HG02884 (cell line): ENCODE measurements at regions not wholly inside any gene's neighbourhood (a gene's known extent, or its start where the extent isn't known, plus 50 kb on each side); places are given as distances from the start of the nearest gene placed in this dataset.
"Not testable (repeated sequence)": the region's sequence is repeated elsewhere in the genome, so short reads cannot be mapped to it uniquely, and the experiment has no call there.

ENCODE experiments used
- ATAC-seq: cut with Tn5 transposase; IDR thresholded peaks from one replicate; pipeline ENCODE4 v1.9.1; 2021; ENCODE audit warnings: mild to moderate bottlenecking, moderate library complexity; ENCODE audit not compliant: unreplicated experiment

GRCh38 chr6:23533944-23534343 lies 592.1 kb upstream of the NRSN1 start:
- ATAC-seq, result no peak

GRCh38 chr6:23534351-23534750 lies 591.7 kb upstream of the NRSN1 start:
- no peak for ATAC-seq

DNA sequence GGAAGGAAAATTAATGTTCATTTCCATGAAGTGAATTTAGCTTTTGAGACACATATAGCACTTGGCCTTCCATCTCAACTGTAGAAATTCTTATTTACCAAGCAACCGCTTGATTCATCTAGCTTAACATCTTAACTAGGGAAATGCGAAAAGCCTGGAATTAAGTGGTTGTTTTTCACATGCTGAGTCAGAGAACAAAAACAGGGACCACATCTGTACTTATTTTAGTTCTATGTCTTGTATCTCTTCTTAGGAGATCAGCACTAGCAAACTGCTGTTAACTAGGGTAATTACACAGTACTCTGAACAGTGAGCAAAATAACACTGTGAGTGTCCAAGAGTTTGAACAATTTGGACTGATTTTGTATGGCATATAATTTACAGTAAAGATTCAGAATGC lies 590.9 kb upstream of the NRSN1 start:
- no peak for ATAC-seq

DNA sequence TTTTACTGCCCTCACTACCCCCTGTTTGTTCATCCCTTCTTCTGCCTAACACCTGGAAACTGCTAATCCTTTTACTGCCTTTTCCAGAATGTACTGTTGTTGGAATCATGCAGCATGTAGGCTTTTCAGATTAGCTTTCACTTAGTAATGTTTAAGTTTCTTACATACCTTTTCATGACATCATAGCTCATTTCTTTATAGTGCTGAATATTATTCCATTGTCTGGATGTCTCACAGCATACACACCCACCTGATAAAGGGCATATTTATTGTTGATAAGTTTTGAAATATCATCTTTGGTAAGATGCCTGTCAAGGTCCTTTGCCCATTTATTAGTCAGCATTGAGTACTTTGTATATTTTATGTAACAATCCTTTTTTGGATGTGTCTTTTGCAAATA lies 588.2 kb upstream of the NRSN1 start:
- ATAC-seq, result no peak

GRCh38 chr6:23547851-23548250 lies 578.2 kb upstream of the NRSN1 start:
- ATAC-seq, result no peak

DNA sequence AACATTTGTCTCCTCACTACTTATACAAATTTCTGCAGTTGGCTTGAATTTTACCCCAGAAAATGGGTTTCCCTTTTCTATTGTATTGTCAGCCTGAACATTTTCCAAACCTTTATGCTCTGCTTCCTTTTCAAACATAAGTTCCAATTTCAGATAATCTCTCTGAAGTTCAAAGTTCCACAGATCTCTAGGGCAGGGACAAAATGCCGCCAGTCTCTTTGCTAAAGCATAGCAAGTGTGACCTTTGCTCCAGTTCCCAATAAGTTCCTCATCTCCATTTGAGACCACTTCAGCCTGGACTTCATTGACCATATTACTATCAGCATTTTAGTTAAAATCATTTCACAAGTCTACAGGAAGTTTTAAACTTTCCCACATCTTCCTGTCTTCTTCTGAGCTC lies 571.1 kb upstream of the NRSN1 start:
- not testable (repeated sequence) for ATAC-seq

DNA sequence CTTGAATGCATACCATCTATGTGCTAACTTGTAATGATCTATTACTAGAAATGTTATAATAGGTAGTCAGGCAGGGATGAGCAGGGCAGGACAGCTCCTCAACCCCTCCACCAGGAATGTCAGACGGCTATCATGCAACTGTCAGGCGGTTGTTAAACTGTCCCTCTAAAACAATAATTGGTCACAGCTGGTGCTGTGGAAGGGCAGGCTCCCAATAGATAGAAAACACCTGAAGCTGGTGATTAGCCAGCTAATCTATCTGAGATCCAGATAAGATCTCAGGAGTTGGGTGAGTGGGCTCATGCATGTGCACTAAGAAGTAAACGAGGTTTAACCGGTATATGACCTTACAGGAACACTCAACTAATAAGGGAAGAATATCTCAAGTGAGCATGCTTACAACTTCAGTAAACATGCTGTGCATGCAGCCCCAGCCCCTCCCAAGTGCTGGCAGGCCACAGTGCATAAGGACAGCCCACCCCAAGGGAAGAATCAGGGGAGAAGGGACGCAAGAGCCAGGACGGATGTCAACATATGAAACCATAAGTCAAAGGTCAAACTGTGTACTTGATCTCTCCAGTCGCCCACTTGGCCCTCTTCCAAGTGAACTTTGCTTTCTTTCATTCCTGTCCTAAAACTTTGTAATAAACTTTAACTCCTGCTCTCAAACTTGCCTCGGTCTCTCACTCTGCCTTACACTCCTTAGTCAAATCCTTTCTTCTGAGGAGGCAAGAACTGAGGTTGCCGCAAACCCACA lies 566.2 kb upstream of the NRSN1 start:
- no peak for ATAC-seq

DNA sequence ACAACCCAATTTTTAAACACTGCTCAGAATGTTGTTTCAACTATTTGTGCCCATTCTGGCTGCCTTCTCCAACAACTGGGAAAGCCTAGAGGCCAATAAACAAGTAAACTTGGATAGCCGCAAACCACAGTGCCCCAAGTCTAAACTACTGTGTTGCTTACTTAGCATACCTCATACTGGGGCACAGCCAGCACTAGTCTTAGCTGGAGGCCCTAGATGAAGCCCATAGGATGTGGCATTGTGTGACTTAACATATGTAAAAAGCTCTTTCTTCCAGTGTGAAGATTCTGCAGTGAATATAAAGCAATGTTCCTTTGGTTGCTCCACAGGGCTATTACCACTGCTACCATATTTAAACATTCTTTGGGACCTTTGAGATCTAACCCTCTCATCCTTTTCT lies 564.3 kb upstream of the NRSN1 start:
- ATAC-seq, result no peak

GRCh38 chr6:23562554-23562953 lies 563.5 kb upstream of the NRSN1 start:
- no peak for ATAC-seq

DNA sequence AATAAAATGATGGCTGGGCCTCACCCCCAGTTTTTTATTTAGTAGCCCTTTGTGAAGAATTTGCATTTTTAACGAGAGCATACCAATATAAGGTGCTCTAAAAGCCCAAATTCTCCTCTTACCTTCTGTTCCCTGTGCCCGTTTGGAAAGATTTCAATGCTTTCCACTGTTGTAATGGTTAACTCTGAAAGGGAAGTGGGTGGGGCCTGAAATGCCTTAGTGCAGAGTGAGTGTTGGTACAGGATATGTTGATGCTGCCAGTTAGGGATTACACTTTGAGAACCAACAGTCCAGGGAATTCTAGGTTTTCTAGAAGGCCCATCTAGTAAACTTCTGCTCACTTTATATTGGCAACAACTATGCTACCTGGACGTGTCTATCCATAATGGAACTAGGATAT lies 562.7 kb upstream of the NRSN1 start:
- no peak for ATAC-seq

GRCh38 chr6:23566418-23566817 lies 559.6 kb upstream of the NRSN1 start:
- ATAC-seq, result no peak

GRCh38 chr6:23568292-23568691 lies 557.7 kb upstream of the NRSN1 start:
- ATAC-seq, result no peak

- ATAC-seq, result no peak
Observed at GRCh38 chr6:23584134-23584763, 541.8 kb upstream of the NRSN1 start.

GRCh38 chr6:23587582-23587981 lies 538.4 kb upstream of the NRSN1 start:
- no peak for ATAC-seq

GRCh38 chr6:23589811-23590210 lies 536.2 kb upstream of the NRSN1 start:
- ATAC-seq, result no peak

- no peak for ATAC-seq
Observed at GRCh38 chr6:23590498-23591126, 535.4 kb upstream of the NRSN1 start.

DNA sequence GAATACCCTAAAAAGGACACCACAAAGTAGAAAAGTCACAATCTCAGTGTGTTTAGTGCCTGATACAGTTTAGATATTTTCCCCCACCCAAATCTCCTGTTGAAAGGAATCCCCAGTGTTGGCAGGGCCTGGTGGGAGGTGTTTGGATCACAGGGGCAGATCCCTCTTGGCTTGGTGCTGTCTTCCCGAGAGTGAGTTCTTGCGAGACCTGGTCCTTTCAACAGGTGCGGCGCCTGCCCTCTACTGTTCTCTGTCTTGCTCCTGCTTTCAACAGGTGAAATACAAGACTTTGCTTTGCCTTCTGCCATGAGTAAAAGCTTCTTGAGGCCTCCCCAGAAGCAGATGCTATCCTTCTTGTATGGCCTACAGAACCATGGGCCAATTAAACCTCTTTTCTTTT lies 534.3 kb upstream of the NRSN1 start:
- ATAC-seq, result no peak

DNA sequence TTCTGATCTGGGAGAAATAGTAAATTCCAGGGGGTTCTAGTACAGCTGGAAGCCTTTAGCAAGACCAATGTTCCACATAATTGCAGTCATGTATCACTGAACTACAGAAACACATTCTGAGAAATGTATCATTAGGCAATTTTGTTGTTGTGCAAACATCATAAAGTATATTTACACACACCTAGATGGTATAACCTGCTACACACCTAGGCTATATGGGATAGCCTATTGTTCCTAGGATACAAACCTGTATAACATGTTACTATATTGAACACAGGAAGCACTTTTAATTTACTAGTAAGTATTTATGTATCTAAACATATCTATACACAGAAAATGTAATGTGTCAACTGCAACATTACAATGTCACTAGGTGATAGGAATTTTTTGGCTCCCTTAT lies 525.9 kb upstream of the NRSN1 start:
- ATAC-seq, result no peak

- no peak for ATAC-seq
Observed at GRCh38 chr6:23601811-23602345, 524.1 kb upstream of the NRSN1 start.

- ATAC-seq, result no peak
Observed at GRCh38 chr6:23608931-23609435, 517.0 kb upstream of the NRSN1 start.

DNA sequence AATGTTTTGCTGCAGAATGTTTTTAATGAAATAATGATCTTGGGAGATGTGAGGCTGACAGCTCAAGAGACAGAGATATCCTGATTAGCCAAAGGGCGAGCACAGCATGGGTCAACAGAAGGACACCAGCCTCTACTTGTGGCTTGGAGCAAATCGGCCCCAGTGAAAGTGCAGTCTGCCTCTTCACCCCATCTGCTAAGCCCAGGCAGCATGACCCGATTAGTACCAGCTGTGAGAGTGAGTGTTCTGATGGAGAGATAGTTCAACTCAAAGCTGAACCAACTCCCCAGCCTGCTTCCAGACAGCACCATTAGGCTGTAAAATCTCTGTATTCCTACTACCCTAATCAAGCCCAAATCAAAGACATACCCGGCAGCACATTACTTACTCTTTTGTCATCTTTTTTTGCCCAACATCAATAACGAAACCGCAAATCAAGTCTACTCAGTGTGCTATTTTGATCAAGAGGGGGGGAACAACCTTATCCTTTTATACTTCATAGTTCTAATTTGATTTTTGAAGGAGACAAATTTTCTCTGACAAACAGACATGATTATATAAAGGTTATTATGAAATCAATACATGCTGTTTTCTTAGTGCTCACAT lies 514.1 kb upstream of the NRSN1 start:
- no peak for ATAC-seq
